ENCODE measurements at regions not wholly inside any gene's neighbourhood (a gene's known extent, or its start where the extent isn't known, plus 50 kb on each side); places are given as distances from the start of the nearest gene placed in this dataset.

DNA sequence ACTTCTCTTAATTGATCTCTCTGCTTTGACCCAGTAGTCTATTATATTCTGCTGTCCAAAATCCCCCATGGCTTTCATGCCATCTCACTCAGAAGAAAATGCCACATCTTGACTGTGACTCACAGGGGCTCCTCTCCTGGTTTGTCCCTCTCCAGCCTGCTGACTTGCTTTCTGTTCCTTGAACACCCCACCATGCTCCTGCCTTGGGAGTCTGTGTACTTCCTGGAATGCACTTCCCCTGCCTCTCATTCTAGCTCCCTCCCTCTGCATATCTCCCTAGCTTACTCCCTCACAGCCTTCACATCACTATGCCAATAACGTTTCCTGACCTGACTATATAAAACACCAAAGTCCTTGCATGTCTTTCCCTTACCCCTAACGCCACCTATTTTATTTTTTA lies 167.2 kb downstream of the TRIB2 start:
- Histone ChIP-seq H3K4me3 (no peak overlapping the region), H3K27ac (no peak overlapping the region)
- no peak for DNase-seq (ENCODE audit: low spot score)

DNA sequence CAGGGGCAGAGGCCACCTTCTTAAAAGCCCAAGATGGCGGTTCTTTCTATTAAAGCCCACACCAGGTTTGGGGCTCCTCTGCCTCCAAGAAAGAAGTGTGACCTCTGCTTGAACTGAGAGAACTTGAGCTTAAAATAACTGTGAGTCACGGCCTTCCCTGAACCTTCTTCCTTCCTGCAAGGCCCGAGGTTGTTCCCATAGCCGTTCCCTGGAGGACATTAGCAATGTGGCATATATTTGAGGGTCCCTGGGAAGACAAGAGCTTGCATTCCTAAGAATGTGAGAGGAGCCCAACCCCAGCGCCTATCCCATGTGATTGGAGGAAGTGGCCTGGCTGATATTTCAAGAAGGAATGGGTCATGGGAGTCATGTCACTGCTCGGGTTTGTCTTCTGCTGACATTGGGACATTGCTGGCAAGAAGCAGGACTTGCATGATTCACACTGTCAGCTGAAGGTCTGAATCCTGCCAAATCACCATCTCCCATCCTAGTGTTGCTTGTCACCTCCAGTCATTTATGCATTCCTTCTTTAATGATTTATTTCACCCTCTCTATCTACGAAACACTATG lies 168.1 kb downstream of the TRIB2 start:
- Histone ChIP-seq H3K4me3 (no peak overlapping the region), H3K27ac (peak overlapping the region in 1 of 2 donors; percentile 2)
- TF ChIP-seq, protein P1, sequence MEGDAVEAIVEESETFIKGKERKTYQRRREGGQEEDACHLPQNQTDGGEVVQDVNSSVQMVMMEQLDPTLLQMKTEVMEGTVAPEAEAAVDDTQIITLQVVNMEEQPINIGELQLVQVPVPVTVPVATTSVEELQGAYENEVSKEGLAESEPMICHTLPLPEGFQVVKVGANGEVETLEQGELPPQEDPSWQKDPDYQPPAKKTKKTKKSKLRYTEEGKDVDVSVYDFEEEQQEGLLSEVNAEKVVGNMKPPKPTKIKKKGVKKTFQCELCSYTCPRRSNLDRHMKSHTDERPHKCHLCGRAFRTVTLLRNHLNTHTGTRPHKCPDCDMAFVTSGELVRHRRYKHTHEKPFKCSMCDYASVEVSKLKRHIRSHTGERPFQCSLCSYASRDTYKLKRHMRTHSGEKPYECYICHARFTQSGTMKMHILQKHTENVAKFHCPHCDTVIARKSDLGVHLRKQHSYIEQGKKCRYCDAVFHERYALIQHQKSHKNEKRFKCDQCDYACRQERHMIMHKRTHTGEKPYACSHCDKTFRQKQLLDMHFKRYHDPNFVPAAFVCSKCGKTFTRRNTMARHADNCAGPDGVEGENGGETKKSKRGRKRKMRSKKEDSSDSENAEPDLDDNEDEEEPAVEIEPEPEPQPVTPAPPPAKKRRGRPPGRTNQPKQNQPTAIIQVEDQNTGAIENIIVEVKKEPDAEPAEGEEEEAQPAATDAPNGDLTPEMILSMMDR (IDR thresholded peaks at IDR 0.05) = no peak
- DNase-seq (ENCODE audit: low spot score) = no peak

More for the DNA sequence above, 167.2 kb downstream of the TRIB2 start:
- TF ChIP-seq, protein P1 (IDR thresholded peaks at IDR 0.05) = no peak

DNA sequence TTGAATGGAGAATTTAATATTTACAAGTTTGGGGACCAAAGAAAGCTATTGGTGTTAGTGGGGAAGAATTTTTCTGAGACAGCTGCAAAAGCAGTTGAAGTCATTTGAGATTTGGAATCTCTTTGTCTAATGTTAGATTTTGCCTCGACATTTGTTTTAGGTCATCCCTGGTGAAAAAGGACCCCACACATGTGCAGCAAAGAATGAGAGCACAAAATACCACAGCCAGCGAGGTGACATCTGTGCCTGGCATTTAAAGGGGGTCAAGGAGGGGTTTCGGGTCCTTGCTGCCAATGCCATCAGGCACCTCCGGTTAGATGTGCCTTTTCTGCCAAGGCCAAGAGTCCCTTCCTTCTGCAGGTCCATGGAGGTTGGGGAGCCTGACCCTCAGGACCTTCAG lies 173.3 kb downstream of the TRIB2 start:
- Histone ChIP-seq H3K4me3 (no peak overlapping the region), H3K27ac (no peak overlapping the region)
- TF ChIP-seq, protein P1 (IDR thresholded peaks at IDR 0.05) = no peak
- DNase-seq (ENCODE audit: low spot score) = no peak

DNA sequence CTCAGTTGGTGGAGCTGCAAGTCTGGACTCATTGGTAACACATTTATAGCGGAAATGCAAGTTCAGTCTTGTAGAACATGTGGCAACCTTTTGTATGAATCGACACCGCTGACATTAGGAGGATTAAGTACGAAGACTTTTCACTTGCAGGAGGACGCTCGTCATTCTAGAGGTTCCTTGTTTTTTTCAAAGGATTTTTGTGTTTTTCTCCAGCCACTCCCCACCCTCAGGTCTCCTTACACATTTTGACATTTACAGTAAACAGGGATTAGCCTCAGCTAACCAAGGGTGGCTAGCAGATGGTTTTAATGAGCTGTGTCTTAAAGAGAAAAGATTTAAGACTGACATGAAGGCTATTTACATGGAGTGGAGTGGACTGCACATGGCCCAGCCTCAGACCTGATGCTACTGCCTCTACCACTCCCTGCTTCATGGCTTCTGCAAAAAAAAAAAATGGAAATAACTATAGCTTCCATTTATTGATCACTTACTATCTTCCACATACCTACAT lies 173.8 kb downstream of the TRIB2 start:
- H3K4me3 ChIP-seq = no peak overlapping the region
- no peak for DNase-seq (ENCODE audit: low spot score)
- no peak overlapping the region for H3K27ac ChIP-seq
- TF ChIP-seq, protein P1 (IDR thresholded peaks at IDR 0.05) = no peak

DNA sequence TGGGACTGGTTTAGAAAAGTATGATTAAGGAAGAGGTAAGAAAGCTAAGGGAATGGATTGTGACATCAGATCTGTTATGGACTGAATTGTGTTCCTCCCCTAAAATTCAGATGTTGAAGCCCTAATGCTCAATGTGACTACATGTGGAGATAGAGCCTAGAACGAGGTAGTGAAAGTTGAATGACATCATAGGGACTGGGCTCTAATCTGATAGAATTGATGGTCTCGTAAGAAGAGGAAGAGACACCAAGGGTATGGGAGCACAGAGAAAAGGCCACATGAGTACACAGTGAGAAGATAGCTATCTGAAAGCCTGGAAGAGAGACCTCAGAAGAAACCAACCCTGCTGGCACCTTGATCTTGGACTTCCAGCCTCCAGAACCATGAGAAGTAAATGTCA lies 178.3 kb downstream of the TRIB2 start:
- no peak overlapping the region for H3K27ac ChIP-seq
- no peak overlapping the region for H3K4me3 ChIP-seq
- DNase-seq (ENCODE audit: low spot score) = no peak
- TF ChIP-seq, protein P1 (IDR thresholded peaks at IDR 0.05) = no peak

DNA sequence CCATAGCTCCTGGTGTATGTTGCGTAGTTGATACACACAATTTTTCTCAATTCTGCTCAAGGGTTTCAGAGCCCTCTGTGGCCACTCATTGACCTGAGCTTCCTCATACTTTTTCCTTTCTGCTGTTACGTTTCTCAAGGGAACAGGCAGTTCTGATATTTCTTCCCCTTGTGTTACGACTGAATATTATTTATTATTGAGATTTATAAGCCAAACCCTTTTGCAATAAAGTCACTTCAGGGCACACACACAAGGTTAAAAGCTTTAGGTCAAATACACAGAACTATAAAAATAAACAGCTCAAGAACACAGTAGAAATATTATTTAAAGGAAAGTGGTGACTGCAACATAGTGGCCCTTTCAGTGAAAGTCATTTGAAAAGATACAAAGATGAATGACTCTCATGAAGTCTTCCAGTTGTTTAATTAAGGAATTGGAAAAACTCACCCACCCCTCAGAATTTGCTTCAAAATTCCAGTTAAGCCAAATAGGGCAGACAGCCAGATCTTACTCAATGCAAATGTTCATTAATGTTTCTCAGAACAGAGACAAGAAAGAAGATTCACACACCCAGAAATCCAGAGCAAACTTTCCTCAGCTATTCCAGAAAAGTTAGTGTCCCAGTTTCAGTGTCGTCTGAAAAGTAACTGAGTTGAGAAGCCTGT lies 179.7 kb downstream of the TRIB2 start:
- TF ChIP-seq, protein P1 (IDR thresholded peaks at IDR 0.05) = no peak
- Histone ChIP-seq H3K27ac (no peak overlapping the region), H3K4me3 (no peak overlapping the region)
- no peak for DNase-seq (ENCODE audit: low spot score)

DNA sequence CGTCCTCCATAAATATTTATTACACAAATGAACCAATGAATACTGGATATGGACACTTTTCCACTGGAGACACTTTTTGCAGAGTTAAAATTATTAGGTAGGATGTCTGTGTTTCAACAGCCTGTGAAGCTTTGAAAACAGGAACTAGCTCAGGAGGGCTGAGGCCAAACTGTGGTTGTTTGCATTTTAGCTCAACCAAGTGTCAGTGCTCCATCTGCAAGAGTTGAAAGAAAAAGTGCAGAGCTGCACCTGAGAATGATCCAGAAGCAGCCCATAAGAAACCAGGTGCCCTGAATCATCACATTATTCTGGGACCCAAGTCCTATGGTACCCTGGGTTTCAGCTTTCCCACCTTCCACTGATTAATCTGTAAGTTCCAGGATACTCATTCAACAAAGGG lies 180.4 kb downstream of the TRIB2 start:
- DNase-seq (ENCODE audit: low spot score) = no peak
- Histone ChIP-seq H3K4me3 (no peak overlapping the region), H3K27ac (no peak overlapping the region)
- TF ChIP-seq, protein P1 (IDR thresholded peaks at IDR 0.05) = no peak

Data from coronary artery (tissue), 2 donors.